Prostate gland (tissue), 2 donors: ENCODE measurements at regions not wholly inside any gene's neighbourhood (a gene's known extent, or its start where the extent isn't known, plus 50 kb on each side); places are given as distances from the start of the nearest gene placed in this dataset.

Experiments used
- DNase-seq: peaks from one replicate; pipeline ENCODE4 v3.0.0-alpha.2; 2019; ENCODE audit warnings: low spot score
- H3K27ac ChIP-seq, 2 donors: fragments of 200-600 bp; sonication (generic); 2 replicates each; pipeline ENCODE4 v1.5.1; 2017 to 2019
- H3K27me3 ChIP-seq: fragments of 200-600 bp; sonication (generic); replicated peaks from 2 replicates; pipeline ENCODE4 v1.5.1; 2019; ENCODE audit not compliant: insufficient read depth
- H3K36me3 ChIP-seq, 2 donors: fragments of 200-600 bp; sonication (generic); 1 replicate in 1 of 2; 2 replicates in 1 of 2; pipeline versions ENCODE4 v1.5.1 to v1.8.1; 2017 to 2019
- H3K4me1 ChIP-seq: fragments of 200-600 bp; sonication (generic); replicated peaks from 2 replicates; pipeline ENCODE4 v1.5.1; 2019
- H3K4me3 ChIP-seq, 2 donors: fragments of 200-600 bp; sonication (generic); 2 replicates each; pipeline ENCODE4 v1.5.1; 2017 to 2019
- H3K9me3 ChIP-seq: fragments of 200-600 bp; sonication (generic); 2 replicates; pipeline ENCODE4 v1.5.1; 2017
- POLR2A ChIP-seq: fragments of 450-650 bp; IDR thresholded peaks from one replicate; pipeline ENCODE4 v1.6.1; 2016; ENCODE audit warnings: antibody characterized with exemption, mild to moderate bottlenecking
- POLR2AphosphoS5 ChIP-seq: sonication (generic); formaldehyde crosslinking; IDR thresholded peaks from one replicate; pipeline ENCODE4 v1.6.1; 2017; ENCODE audit warnings: antibody characterized with exemption
- WGBS: methylation state at CpG from one replicate; pipeline ENCODE4 v1.1.5; 2018; 5-methylcytosine and 5-hydroxymethylcytosine counted together
- intact Hi-C: fragments of 100-400 bp; cut with DNase I; formaldehyde crosslinking; loops from one replicate; pipeline ENCODE4 v1.14.2; 2022
- TF ChIP-seq, protein P1 (sequence below), 4 experiments: fragments of 200-600 bp in 2 of 4; fragments of 450-650 bp in 2 of 4; sonication (generic) in 2 of 4; IDR thresholded peaks; 1 replicate in 3 of 4; 2 replicates in 1 of 4; pipeline ENCODE4 v1.5.1; 2016 to 2019; ENCODE audit warnings: antibody characterized with exemption in 4 of 4, mild to moderate bottlenecking in 2 of 4, moderate library complexity in 2 of 4

DNA sequence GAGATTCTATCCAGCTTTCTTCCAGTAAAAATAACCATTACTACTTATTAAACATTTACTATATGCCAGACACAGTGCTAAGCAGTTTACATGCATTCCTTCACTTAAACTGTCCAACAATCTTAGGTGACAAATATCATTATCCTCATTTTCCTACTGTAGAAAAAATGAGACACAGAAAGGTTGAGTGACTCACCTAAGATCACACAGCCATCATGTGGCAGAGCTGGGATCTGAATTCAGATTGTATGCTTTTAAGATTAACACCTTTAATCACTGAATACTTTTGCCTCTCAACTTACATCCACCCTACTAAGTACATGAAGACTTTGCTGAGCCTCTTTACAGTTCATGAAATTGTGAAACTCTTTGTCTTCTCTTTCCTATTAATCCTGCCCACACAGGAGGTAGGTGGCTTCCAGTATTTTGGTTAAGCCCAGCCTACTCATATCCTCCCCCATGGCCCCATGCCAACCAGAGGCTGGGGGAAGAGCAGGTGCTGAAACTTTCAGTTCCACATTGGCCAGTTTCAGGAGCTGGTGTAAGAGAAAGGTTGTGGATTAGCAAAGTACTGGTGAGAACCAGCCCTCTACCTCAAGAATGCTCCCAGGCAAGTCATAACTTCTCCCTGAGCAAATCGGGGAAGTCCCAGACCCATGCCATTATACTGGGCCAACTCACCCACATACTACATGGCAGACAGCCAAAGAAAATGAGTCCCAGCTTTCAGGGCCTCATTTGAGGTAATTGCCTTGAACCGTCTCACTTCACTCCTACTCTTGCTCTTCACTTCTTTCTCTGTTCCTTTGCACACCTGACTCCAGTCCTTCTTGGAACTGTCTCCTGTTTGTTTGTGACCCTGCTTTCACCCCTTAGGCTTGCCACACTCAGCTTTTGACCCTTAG, 211.1 kb downstream of the GUCY2F start:
- Histone ChIP-seq H3K27ac (no peak overlapping the region), H3K27me3 (no peaks in the 10 kb centered on the region), H3K9me3 (no peaks in the 10 kb centered on the region), H3K4me1 (no peaks in the 10 kb centered on the region), H3K4me3 (no peak overlapping the region), H3K36me3 (no peaks in the 10 kb centered on the region)
- 22% methylated on average over 2 of the region's 2 CpGs for WGBS
- intact Hi-C loops, result no loop called here
- peak; percentile 22 for DNase-seq
- TF ChIP-seq POLR2A, result no peak
- no peak for TF ChIP-seq POLR2AphosphoS5
- TF ChIP-seq, protein P1, sequence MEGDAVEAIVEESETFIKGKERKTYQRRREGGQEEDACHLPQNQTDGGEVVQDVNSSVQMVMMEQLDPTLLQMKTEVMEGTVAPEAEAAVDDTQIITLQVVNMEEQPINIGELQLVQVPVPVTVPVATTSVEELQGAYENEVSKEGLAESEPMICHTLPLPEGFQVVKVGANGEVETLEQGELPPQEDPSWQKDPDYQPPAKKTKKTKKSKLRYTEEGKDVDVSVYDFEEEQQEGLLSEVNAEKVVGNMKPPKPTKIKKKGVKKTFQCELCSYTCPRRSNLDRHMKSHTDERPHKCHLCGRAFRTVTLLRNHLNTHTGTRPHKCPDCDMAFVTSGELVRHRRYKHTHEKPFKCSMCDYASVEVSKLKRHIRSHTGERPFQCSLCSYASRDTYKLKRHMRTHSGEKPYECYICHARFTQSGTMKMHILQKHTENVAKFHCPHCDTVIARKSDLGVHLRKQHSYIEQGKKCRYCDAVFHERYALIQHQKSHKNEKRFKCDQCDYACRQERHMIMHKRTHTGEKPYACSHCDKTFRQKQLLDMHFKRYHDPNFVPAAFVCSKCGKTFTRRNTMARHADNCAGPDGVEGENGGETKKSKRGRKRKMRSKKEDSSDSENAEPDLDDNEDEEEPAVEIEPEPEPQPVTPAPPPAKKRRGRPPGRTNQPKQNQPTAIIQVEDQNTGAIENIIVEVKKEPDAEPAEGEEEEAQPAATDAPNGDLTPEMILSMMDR (IDR thresholded peaks at IDR 0.05), result no peak

DNA sequence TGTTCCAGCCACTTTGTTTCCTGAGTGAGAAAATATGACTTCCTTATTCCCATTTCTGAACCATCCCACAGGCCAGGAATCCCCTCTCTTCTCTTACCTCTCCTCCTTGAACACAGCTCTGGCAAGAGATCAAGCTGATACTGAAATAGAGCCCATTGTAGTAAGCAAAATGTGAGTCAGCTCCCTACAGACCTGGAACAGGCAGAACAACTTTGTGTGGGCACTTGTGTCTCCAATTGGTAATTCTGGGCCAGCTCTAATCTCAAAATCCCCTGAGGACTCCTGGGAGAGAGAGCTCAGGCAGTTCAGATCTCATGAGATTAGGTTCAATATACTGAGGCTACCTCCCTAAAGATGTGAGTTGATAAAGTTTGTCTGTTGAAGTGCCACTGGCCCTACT, 213.5 kb downstream of the GUCY2F start:
- no peak overlapping the region for H3K4me3 ChIP-seq
- H3K27me3 ChIP-seq, result no peaks in the 10 kb centered on the region
- intact Hi-C loops, result no loop called here
- no peak overlapping the region for H3K27ac ChIP-seq
- TF ChIP-seq POLR2AphosphoS5 (no peak), POLR2A (no peak)
- TF ChIP-seq, protein P1 (IDR thresholded peaks at IDR 0.05), result no peak
- no peak for DNase-seq
- no peaks in the 10 kb centered on the region for H3K36me3 ChIP-seq
- no peaks in the 10 kb centered on the region for H3K9me3 ChIP-seq
- H3K4me1 ChIP-seq, result no peaks in the 10 kb centered on the region

DNA sequence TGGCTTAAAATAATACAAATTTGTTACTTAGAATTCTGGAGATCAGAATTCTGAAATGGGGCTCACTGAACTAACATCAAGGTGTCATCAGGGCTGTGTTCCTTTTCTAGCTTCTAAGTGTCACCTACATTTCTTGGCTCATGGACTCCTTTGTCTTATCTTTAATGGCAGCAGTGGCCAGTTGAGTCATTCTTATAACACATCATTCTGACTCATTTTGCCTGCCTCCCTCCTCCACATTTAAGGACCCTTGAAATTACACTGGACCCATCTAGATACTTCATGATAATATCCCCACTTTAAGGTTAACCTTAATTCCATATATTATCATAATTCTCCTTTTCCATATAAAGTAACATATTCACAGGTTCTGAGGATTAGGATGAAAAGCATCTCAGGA, 215.9 kb downstream of the GUCY2F start:
- H3K4me3 ChIP-seq, result no peak overlapping the region
- H3K9me3 ChIP-seq, result no peaks in the 10 kb centered on the region
- intact Hi-C loops, result no loop called here

DNA sequence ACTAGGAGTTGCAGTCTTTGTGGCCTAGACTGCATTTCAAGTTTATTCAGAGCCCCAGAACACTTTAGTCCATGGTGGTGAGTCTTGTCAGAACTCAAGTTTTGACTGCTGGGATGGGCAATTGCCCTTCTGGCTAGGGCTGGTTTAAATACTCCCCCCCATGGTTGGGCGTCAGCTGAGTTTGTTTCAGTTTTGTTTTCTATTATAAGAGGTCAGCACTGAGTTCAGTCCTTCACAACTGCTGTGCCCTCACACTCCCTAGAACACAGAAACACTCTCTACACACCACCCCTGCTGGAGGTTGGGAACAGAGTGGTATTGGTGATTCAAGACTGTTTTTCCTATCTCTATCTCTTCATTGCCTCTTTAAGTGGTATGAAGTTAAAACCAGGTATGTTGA, 217.0 kb downstream of the GUCY2F start:
- Histone ChIP-seq H3K27ac (no peak overlapping the region), H3K4me1 (no peaks in the 10 kb centered on the region), H3K36me3 (no peaks in the 10 kb centered on the region), H3K27me3 (no peaks in the 10 kb centered on the region), H3K9me3 (no peaks in the 10 kb centered on the region), H3K4me3 (no peak overlapping the region)
- no peak for DNase-seq
- intact Hi-C loops, result no loop called here
- WGBS, result 100% methylated on average over 1 of the region's 1 CpG
- no peak for TF ChIP-seq POLR2A
- TF ChIP-seq, protein P1 (IDR thresholded peaks at IDR 0.05), result no peak
- TF ChIP-seq POLR2AphosphoS5, result no peak

More for the DNA sequence above, 215.9 kb downstream of the GUCY2F start:
- Histone ChIP-seq H3K27me3 (no peaks in the 10 kb centered on the region), H3K36me3 (no peaks in the 10 kb centered on the region), H3K4me1 (no peaks in the 10 kb centered on the region), H3K27ac (no peak overlapping the region)
- DNase-seq, result no peak
- TF ChIP-seq POLR2AphosphoS5, result no peak
- TF ChIP-seq, protein P1 (IDR thresholded peaks at IDR 0.05), result no peak
- no peak for TF ChIP-seq POLR2A

DNA sequence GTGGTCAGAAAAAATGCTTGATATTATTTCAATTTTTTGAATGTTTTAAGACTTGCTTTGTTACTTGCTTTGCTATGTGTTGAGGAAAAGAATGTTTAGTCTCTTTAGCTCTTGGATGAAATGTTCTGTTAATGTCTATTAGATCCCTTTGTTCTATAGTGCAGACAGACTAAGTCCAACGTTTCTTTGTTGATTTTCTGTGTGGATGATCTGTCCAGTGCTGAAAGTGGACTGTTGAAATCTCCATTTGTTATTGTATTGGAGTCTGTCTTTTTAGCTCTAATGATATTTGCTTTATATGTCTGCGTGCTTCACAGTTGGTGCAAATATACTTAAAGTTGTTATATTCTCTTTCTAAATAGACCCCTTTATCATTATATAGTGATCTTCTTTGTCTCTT, 220.6 kb downstream of the GUCY2F start:
- intact Hi-C loops, result no loop called here
- no peaks in the 10 kb centered on the region for H3K9me3 ChIP-seq
- H3K27ac ChIP-seq, result no peak overlapping the region
- no peak for DNase-seq
- WGBS, result 35% methylated on average over 2 of the region's 2 CpGs
- no peaks in the 10 kb centered on the region for H3K4me1 ChIP-seq
- no peak for TF ChIP-seq POLR2AphosphoS5
- no peak overlapping the region for H3K4me3 ChIP-seq
- H3K36me3 ChIP-seq, result no peaks in the 10 kb centered on the region
- no peaks in the 10 kb centered on the region for H3K27me3 ChIP-seq
